Peyer's patch (tissue), 4 donors: ENCODE measurements at regions not wholly inside any gene's neighbourhood (a gene's known extent, or its start where the extent isn't known, plus 50 kb on each side); places are given as distances from the start of the nearest gene placed in this dataset.

Experiments
- CTCF ChIP-seq, 6 experiments: fragments of 450-650 bp in 4 of 6; fragments of 200-600 bp in 2 of 6; sonication (generic) in 1 of 6; IDR thresholded peaks; one replicate each; pipeline ENCODE4 v1.5.1; 2017 to 2019; ENCODE audit warnings: antibody characterized with exemption in 6 of 6, mild to moderate bottlenecking in 3 of 6, moderate library complexity in 1 of 6
- POLR2A ChIP-seq, 2 donors: fragments of 450-650 bp; IDR thresholded peaks; one replicate each; pipeline ENCODE4 v1.5.1; 2017; ENCODE audit warnings: antibody characterized with exemption in 2 of 2, mild to moderate bottlenecking in 2 of 2, moderate library complexity in 2 of 2

DNA sequence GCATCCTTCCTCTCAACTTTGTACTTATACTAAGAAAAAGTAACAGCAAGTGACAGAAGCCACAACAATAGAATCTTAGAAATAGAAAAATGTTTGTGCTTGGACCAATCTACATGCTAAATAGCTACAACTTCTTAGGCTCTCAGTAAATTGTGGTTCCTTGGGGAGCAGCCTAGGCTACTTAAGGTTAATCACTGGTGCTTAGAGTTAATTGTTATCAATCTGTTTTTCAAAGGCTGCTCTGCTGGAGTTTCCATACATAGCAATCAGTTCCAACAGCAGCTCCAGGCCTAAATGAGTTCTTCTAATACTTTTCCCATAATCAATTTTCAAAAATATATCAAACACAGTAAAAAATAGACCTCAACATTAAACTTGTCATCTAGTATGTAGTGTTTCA is 571.4 kb downstream of the EPHA7 start:
- TF ChIP-seq CTCF (IDR thresholded peaks at IDR 0.05), result no peak
- no peak for TF ChIP-seq POLR2A (IDR thresholded peaks at IDR 0.05)
